Adrenal gland (tissue), 9 donors: ENCODE measurements at regions not wholly inside any gene's neighbourhood (a gene's known extent, or its start where the extent isn't known, plus 50 kb on each side); places are given as distances from the start of the nearest gene placed in this dataset.

Source experiments
- DNase-seq, 7 donors: peaks; one replicate each; pipeline ENCODE4 v3.0.0-alpha.2; 2019 to 2020
- H3K27ac ChIP-seq, 5 donors: fragments of 200-600 bp; sonication (generic) in 4 of 5; 1 replicate in 3 of 5; 2 replicates in 2 of 5; pipeline versions ENCODE4 v1.5.1 to v1.8.0; 2016 to 2020; ENCODE audit warnings: mild to moderate bottlenecking in 1 of 5
- H3K27me3 ChIP-seq: fragments of 200-600 bp; 2 replicates; pipeline ENCODE4 v1.8.0; 2021
- H3K36me3 ChIP-seq, 2 donors: fragments of 200-600 bp; replicated peaks in 1 of 2; 1 replicate in 1 of 2; 2 replicates in 1 of 2; pipeline versions ENCODE4 v1.5.1 to v1.8.0; 2018 to 2022
- H3K4me1 ChIP-seq, 2 donors: fragments of 200-600 bp; replicated peaks in 1 of 2; 1 replicate in 1 of 2; 2 replicates in 1 of 2; pipeline versions ENCODE4 v1.5.1 to v1.8.0; 2018 to 2021
- H3K4me3 ChIP-seq, 4 donors: fragments of 200-600 bp; sonication (generic) in 3 of 4; one replicate each; pipeline ENCODE4 v1.5.1; 2016 to 2018
- H3K9me3 ChIP-seq, 3 donors: fragments of 200-600 bp; sonication (generic) in 1 of 3; replicated peaks in 1 of 3; 1 replicate in 2 of 3; 2 replicates in 1 of 3; pipeline versions ENCODE4 v1.5.1 to v1.8.0; 2016 to 2021
- CTCF ChIP-seq, 6 experiments: fragments of 450-650 bp in 4 of 6; fragments of 200-600 bp in 2 of 6; sonication (generic) in 1 of 6; IDR thresholded peaks; 1 replicate in 5 of 6; 2 replicates in 1 of 6; pipeline versions ENCODE4 v1.5.1 to v1.8.0; 2016 to 2021; ENCODE audit warnings: antibody characterized with exemption in 6 of 6, mild to moderate bottlenecking in 2 of 6, moderate library complexity in 1 of 6
- POLR2A ChIP-seq, 2 donors: fragments of 450-650 bp; IDR thresholded peaks; one replicate each; pipeline ENCODE4 v1.6.1; 2017; ENCODE audit warnings: antibody characterized with exemption in 2 of 2, mild to moderate bottlenecking in 2 of 2, moderate library complexity in 1 of 2
- WGBS, 4 donors: extraction: QIAGEN DNeasy Blood & Tissue Kit in 2 of 4; methylation state at CpG; one replicate each; pipeline versions ENCODE4 v1.1.5 to v1.1.7; 2013 to 2017; 5-methylcytosine and 5-hydroxymethylcytosine counted together
- intact Hi-C, 2 donors: fragments of 100-400 bp; cut with DNase I; formaldehyde crosslinking; loops; one replicate each; pipeline versions ENCODE4 v1.14.1 to v1.15.0; 2022 to 2023
- donor health status: healthy with polysubstance abuse.
- donor health status: Bipolar disorder and iron deficiency.
- donor health status: DM: yes; HTN: yes; CAD: no.
- donor health status: DM: no; HTN: no; CAD: no.
- donor health status: DM: no; HTN: no; CAD: no.

GRCh38 chr4:131499141-131499873, 1649.8 kb upstream of the PCDH10 start:
- Histone ChIP-seq H3K4me3 (no peak overlapping the region), H3K4me1 (no peaks in the 10 kb centered on the region), H3K27me3 (no peaks in the 10 kb centered on the region), H3K27ac (no peak overlapping the region), H3K36me3 (no peaks in the 10 kb centered on the region), H3K9me3 (no peaks in the 10 kb centered on the region)
- 66 to 83% (median 68%) methylated on average over 8 to 10 of the region's 10 CpGs for WGBS, 4 donors
- no peak for TF ChIP-seq POLR2A (IDR thresholded peaks at IDR 0.05)
- no peak for TF ChIP-seq CTCF (IDR thresholded peaks at IDR 0.05)
- no peak for DNase-seq
- intact Hi-C loops, result no loop called here

- intact Hi-C loops, result no loop called here
- WGBS, 4 donors, result 39 to 60% (median 47%) methylated on average over 3 of the region's 3 CpGs
- Histone ChIP-seq H3K4me1 (no peaks in the 10 kb centered on the region), H3K36me3 (no peaks in the 10 kb centered on the region), H3K27ac (no peak overlapping the region), H3K9me3 (no peaks in the 10 kb centered on the region), H3K4me3 (no peak overlapping the region), H3K27me3 (no peaks in the 10 kb centered on the region)
- no peak for TF ChIP-seq CTCF (IDR thresholded peaks at IDR 0.05)
- no peak for TF ChIP-seq POLR2A (IDR thresholded peaks at IDR 0.05)
- DNase-seq, result no peak
Observed at GRCh38 chr4:131509521-131509920, 1639.6 kb upstream of the PCDH10 start.

GRCh38 chr4:131526686-131527085, 1622.4 kb upstream of the PCDH10 start:
- TF ChIP-seq CTCF (IDR thresholded peaks at IDR 0.05) (no peak), POLR2A (IDR thresholded peaks at IDR 0.05) (no peak)
- intact Hi-C loops, result no loop called here

GRCh38 chr4:131531087-131531486, 1618.0 kb upstream of the PCDH10 start:
- DNase-seq, result no peak
- Histone ChIP-seq H3K27ac (no peak overlapping the region), H3K27me3 (no peaks in the 10 kb centered on the region), H3K4me3 (no peak overlapping the region), H3K4me1 (no peaks in the 10 kb centered on the region), H3K9me3 (no peaks in the 10 kb centered on the region), H3K36me3 (no peaks in the 10 kb centered on the region)
- TF ChIP-seq CTCF (IDR thresholded peaks at IDR 0.05) (no peak), POLR2A (IDR thresholded peaks at IDR 0.05) (no peak)
- 70 to 83% (median 76%) methylated on average over 6 of the region's 6 CpGs for WGBS, 4 donors
- intact Hi-C loops, result no loop called here

More at GRCh38 chr4:131526686-131527085, 1622.4 kb upstream of the PCDH10 start:
- 81 to 89% (median 85%) methylated on average over 1 of the region's 1 CpG for WGBS, 4 donors
- Histone ChIP-seq H3K36me3 (no peaks in the 10 kb centered on the region), H3K27me3 (no peaks in the 10 kb centered on the region), H3K9me3 (no peaks in the 10 kb centered on the region), H3K27ac (no peak overlapping the region), H3K4me1 (no peaks in the 10 kb centered on the region), H3K4me3 (no peak overlapping the region)
- DNase-seq, result no peak
